ENCODE measurements at regions not wholly inside any gene's neighbourhood (a gene's known extent, or its start where the extent isn't known, plus 50 kb on each side); places are given as distances from the start of the nearest gene placed in this dataset.

GRCh38 chr12:67073336-67073735 is 195.8 kb upstream of the CAND1 start:
- no peak for TF ChIP-seq CTCF (conservative IDR thresholded peaks at IDR 0.05; ENCODE audit: control insufficient read depth, insufficient read depth, low read depth, low read length)
- DNase-seq (ENCODE audit: low read depth): no peak
- H3K4me3 ChIP-seq (ENCODE audit: control insufficient read depth, low read depth, low read length): no peak overlapping the region

GRCh38 chr12:67074072-67074471 is 195.1 kb upstream of the CAND1 start:
- DNase-seq (ENCODE audit: low read depth): no peak
- H3K4me3 ChIP-seq (ENCODE audit: control insufficient read depth, low read depth, low read length): no peak overlapping the region
- TF ChIP-seq CTCF (conservative IDR thresholded peaks at IDR 0.05; ENCODE audit: control insufficient read depth, insufficient read depth, low read depth, low read length): no peak

GRCh38 chr12:67077617-67078016 is 191.5 kb upstream of the CAND1 start:
- DNase-seq (ENCODE audit: low read depth): peak; percentile 54
- no peak for TF ChIP-seq CTCF (conservative IDR thresholded peaks at IDR 0.05; ENCODE audit: control insufficient read depth, insufficient read depth, low read depth, low read length)
- H3K4me3 ChIP-seq (ENCODE audit: control insufficient read depth, low read depth, low read length): no peak overlapping the region

- no peak for TF ChIP-seq CTCF (conservative IDR thresholded peaks at IDR 0.05; ENCODE audit: control insufficient read depth, insufficient read depth, low read depth, low read length)
- DNase-seq (ENCODE audit: low read depth): no peak
- H3K4me3 ChIP-seq (ENCODE audit: control insufficient read depth, low read depth, low read length): no peak overlapping the region
Measured at GRCh38 chr12:67078957-67079356, 190.2 kb upstream of the CAND1 start.

- no peak for TF ChIP-seq CTCF (conservative IDR thresholded peaks at IDR 0.05; ENCODE audit: control insufficient read depth, insufficient read depth, low read depth, low read length)
- no peak overlapping the region for H3K4me3 ChIP-seq (ENCODE audit: control insufficient read depth, low read depth, low read length)
- DNase-seq (ENCODE audit: low read depth): no peak
Measured at GRCh38 chr12:67080637-67081036, 188.5 kb upstream of the CAND1 start.

- H3K4me3 ChIP-seq (ENCODE audit: control insufficient read depth, low read depth, low read length): no peak overlapping the region
- no peak for DNase-seq (ENCODE audit: low read depth)
- no peak for TF ChIP-seq CTCF (conservative IDR thresholded peaks at IDR 0.05; ENCODE audit: control insufficient read depth, insufficient read depth, low read depth, low read length)
Measured at GRCh38 chr12:67082221-67082620, 186.9 kb upstream of the CAND1 start.

- H3K4me3 ChIP-seq (ENCODE audit: control insufficient read depth, low read depth, low read length): no peak overlapping the region
- no peak for TF ChIP-seq CTCF (conservative IDR thresholded peaks at IDR 0.05; ENCODE audit: control insufficient read depth, insufficient read depth, low read depth, low read length)
- no peak for DNase-seq (ENCODE audit: low read depth)
Measured at GRCh38 chr12:67085699-67086098, 183.5 kb upstream of the CAND1 start.

Measured in fibroblast of mammary gland (primary cell).